Small intestine (tissue), 7 donors: ENCODE measurements at regions not wholly inside any gene's neighbourhood (a gene's known extent, or its start where the extent isn't known, plus 50 kb on each side); places are given as distances from the start of the nearest gene placed in this dataset.
A peak's percentile ranks its signal among the peaks of the same experiment; 100 is the strongest.

Source experiments
- DNase-seq, 2 donors: peaks; one replicate each; pipeline versions ENCODE4 v3.0.0 to v3.0.0-alpha.2; 2013
- FAIRE-seq: peaks from 2 replicates; lab custom pipeline; 2012; peaks lifted over from hg19 to GRCh38; lab: Jason Lieb, UNC
- H3K27ac ChIP-seq, 3 donors: one replicate each; pipeline ENCODE4 v1.5.1; 2013; ENCODE audit warnings: low read length in 2 of 3, mild to moderate bottlenecking in 2 of 3, control low read depth in 1 of 3, inconsistent platforms in 1 of 3, low read depth in 1 of 3, moderate library complexity in 1 of 3
- H3K27me3 ChIP-seq, 3 donors: one replicate each; pipeline ENCODE4 v1.6.1; 2013; ENCODE audit warnings: low read length in 3 of 3, inconsistent platforms in 1 of 3; ENCODE audit not compliant: control insufficient read depth in 3 of 3, insufficient read depth in 3 of 3
- H3K36me3 ChIP-seq, 3 donors: one replicate each; pipeline ENCODE4 v1.6.1; 2013; ENCODE audit warnings: low read length in 3 of 3, inconsistent platforms in 1 of 3, low read depth in 1 of 3, mild to moderate bottlenecking in 1 of 3, moderate library complexity in 1 of 3; ENCODE audit not compliant: control insufficient read depth in 3 of 3, insufficient read depth in 2 of 3
- H3K4me1 ChIP-seq, 3 donors: one replicate each; pipeline ENCODE4 v1.6.1; 2013; ENCODE audit warnings: low read length in 2 of 3, inconsistent platforms in 1 of 3, low read depth in 1 of 3, mild to moderate bottlenecking in 1 of 3, moderate library complexity in 1 of 3; ENCODE audit not compliant: control insufficient read depth in 3 of 3, insufficient read depth in 2 of 3
- H3K4me3 ChIP-seq, 3 donors: one replicate each; pipeline ENCODE4 v1.5.1; 2013; ENCODE audit warnings: low read length in 3 of 3, control low read depth in 1 of 3, inconsistent platforms in 1 of 3, low read depth in 1 of 3, mild to moderate bottlenecking in 1 of 3, moderate library complexity in 1 of 3
- H3K9me3 ChIP-seq, 2 donors: one replicate each; pipeline ENCODE4 v1.6.1; 2013; ENCODE audit warnings: low read depth in 1 of 2, low read length in 1 of 2; ENCODE audit not compliant: control insufficient read depth in 2 of 2, insufficient read depth in 1 of 2
- WGBS, 3 donors: extraction: QIAGEN DNeasy Blood & Tissue Kit; methylation state at CpG; one replicate each; pipeline ENCODE4 v1.1.7; 2013; 5-methylcytosine and 5-hydroxymethylcytosine counted together
- donor health status: healthy with polysubstance abuse.
- donor health status: control.
- donor health status: control.
- donor health status: Bipolar disorder and iron deficiency.
- donor health status: healthy.

GRCh38 chr15:73001840-73002239 is 50.4 kb upstream of the NEO1 start:
- Histone ChIP-seq H3K4me1 (peaks cover 0 to 6% (median 0%) of the 10 kb centered on the region in 3 donors), H3K9me3 (no peaks in the 10 kb centered on the region), H3K4me3 (no peak overlapping the region), H3K27me3 (peaks cover 0 to 2% (median 0%) of the 10 kb centered on the region in 3 donors), H3K27ac (no peak overlapping the region), H3K36me3 (no peaks in the 10 kb centered on the region)
- FAIRE-seq (no peak), DNase-seq (no peak)
- WGBS, 3 donors: 86 to 96% (median 90%) methylated on average over 2 of the region's 2 CpGs

GRCh38 chr15:73000293-73000692 is 52.0 kb upstream of the NEO1 start:
- Histone ChIP-seq H3K27ac (no peak overlapping the region), H3K36me3 (no peaks in the 10 kb centered on the region), H3K4me3 (no peak overlapping the region), H3K4me1 (peaks cover 0 to 5% (median 0%) of the 10 kb centered on the region in 3 donors), H3K27me3 (no peaks in the 10 kb centered on the region), H3K9me3 (no peaks in the 10 kb centered on the region)
- WGBS, 3 donors: 67 to 84% (median 77%) methylated on average over 4 of the region's 4 CpGs
- FAIRE-seq: no peak
- DNase-seq: no peak

GRCh38 chr15:72999586-72999985 is 52.7 kb upstream of the NEO1 start:
- H3K36me3 ChIP-seq: no peaks in the 10 kb centered on the region
- H3K27me3 ChIP-seq: no peaks in the 10 kb centered on the region
- no peak for FAIRE-seq
- H3K9me3 ChIP-seq: no peaks in the 10 kb centered on the region
- peak in 1 of 2 donors; percentile 12 for DNase-seq
- H3K27ac ChIP-seq: no peak overlapping the region
- H3K4me1 ChIP-seq: no peaks in the 10 kb centered on the region
- no peak overlapping the region for H3K4me3 ChIP-seq
- 27 to 76% (median 50%) methylated on average over 3 of the region's 3 CpGs for WGBS, 3 donors

GRCh38 chr15:72998681-72999466 is 53.4 kb upstream of the NEO1 start:
- no peak overlapping the region for H3K4me3 ChIP-seq
- DNase-seq: peak; percentile 26 to 73
- H3K36me3 ChIP-seq: no peaks in the 10 kb centered on the region
- no peak overlapping the region for H3K27ac ChIP-seq
- peaks cover 0 to under 1% (median 0%) of the 10 kb centered on the region in 3 donors for H3K4me1 ChIP-seq
- no peaks in the 10 kb centered on the region for H3K9me3 ChIP-seq
- WGBS, 3 donors: 34 to 72% (median 58%) methylated on average over 18 of the region's 18 CpGs
- no peak for FAIRE-seq
- no peaks in the 10 kb centered on the region for H3K27me3 ChIP-seq

- H3K4me3 ChIP-seq: no peak overlapping the region
- H3K9me3 ChIP-seq: no peaks in the 10 kb centered on the region
- no peak for FAIRE-seq
- no peak overlapping the region for H3K27ac ChIP-seq
- no peak for DNase-seq
- no peaks in the 10 kb centered on the region for H3K36me3 ChIP-seq
- H3K4me1 ChIP-seq: peaks cover 0 to 3% (median 0%) of the 10 kb centered on the region in 3 donors
- no peaks in the 10 kb centered on the region for H3K27me3 ChIP-seq
- WGBS, 3 donors: 67 to 79% (median 71%) methylated on average over 7 of the region's 7 CpGs
Observed at GRCh38 chr15:72998226-72998625, 54.0 kb upstream of the NEO1 start.

- Histone ChIP-seq H3K4me3 (no peak overlapping the region), H3K4me1 (peaks cover 0 to 3% (median 0%) of the 10 kb centered on the region in 3 donors), H3K36me3 (no peaks in the 10 kb centered on the region), H3K9me3 (no peaks in the 10 kb centered on the region), H3K27ac (no peak overlapping the region), H3K27me3 (no peaks in the 10 kb centered on the region)
- DNase-seq (no peak), FAIRE-seq (no peak)
- 66 to 83% (median 75%) methylated on average over 2 of the region's 2 CpGs for WGBS, 3 donors
Observed at GRCh38 chr15:72995849-72996248, 56.4 kb upstream of the NEO1 start.

- Histone ChIP-seq H3K27me3 (no peaks in the 10 kb centered on the region), H3K4me1 (peaks cover 0 to 3% (median 0%) of the 10 kb centered on the region in 3 donors), H3K9me3 (no peaks in the 10 kb centered on the region), H3K27ac (peak overlapping the region in 2 of 3 donors; percentile 4 to 48), H3K4me3 (no peak overlapping the region), H3K36me3 (no peaks in the 10 kb centered on the region)
- FAIRE-seq (no peak), DNase-seq (peak; percentile 34 to 66)
- 9 to 26% (median 25%) methylated on average over 9 of the region's 9 CpGs for WGBS, 3 donors
Observed at GRCh38 chr15:72994534-72995177, 57.6 kb upstream of the NEO1 start.

GRCh38 chr15:72992841-72993252 is 59.4 kb upstream of the NEO1 start:
- Histone ChIP-seq H3K27ac (peak overlapping the region in 1 of 3 donors; percentile 25), H3K27me3 (no peaks in the 10 kb centered on the region), H3K4me3 (no peak overlapping the region), H3K9me3 (no peaks in the 10 kb centered on the region), H3K4me1 (peaks cover 0 to 3% (median 0%) of the 10 kb centered on the region in 3 donors), H3K36me3 (no peaks in the 10 kb centered on the region)
- FAIRE-seq: no peak
- 67 to 81% (median 70%) methylated on average over 8 of the region's 8 CpGs for WGBS, 3 donors
- no peak for DNase-seq
